GM19043 (cell line): ENCODE measurements at regions not wholly inside any gene's neighbourhood (a gene's known extent, or its start where the extent isn't known, plus 50 kb on each side); places are given as distances from the start of the nearest gene placed in this dataset.
"Not testable (repeated sequence)": the region's sequence is repeated elsewhere in the genome, so short reads cannot be mapped to it uniquely, and the experiment has no call there.

ENCODE experiments used
- ATAC-seq: cut with Tn5 transposase; IDR thresholded peaks from one replicate; pipeline ENCODE4 v1.9.1; 2021; ENCODE audit warnings: low read depth; ENCODE audit not compliant: unreplicated experiment

GRCh38 chr12:89192429-89192828 lies 159.9 kb downstream of the DUSP6 start:
- no peak for ATAC-seq

GRCh38 chr12:89191597-89191996 lies 160.7 kb downstream of the DUSP6 start:
- not testable (repeated sequence) for ATAC-seq

GRCh38 chr12:89189448-89189847 lies 162.9 kb downstream of the DUSP6 start:
- ATAC-seq: no peak

GRCh38 chr12:89187507-89187906 lies 164.8 kb downstream of the DUSP6 start:
- no peak for ATAC-seq

- no peak for ATAC-seq
Measured at GRCh38 chr12:89185889-89186288, 166.4 kb downstream of the DUSP6 start.

- ATAC-seq: no peak
Measured at GRCh38 chr12:89185181-89185580, 167.1 kb downstream of the DUSP6 start.

GRCh38 chr12:89183985-89184435 lies 168.3 kb downstream of the DUSP6 start:
- no peak for ATAC-seq

- ATAC-seq: no peak
Measured at GRCh38 chr12:89181271-89181920, 170.9 kb downstream of the DUSP6 start.

- ATAC-seq: no peak
Measured at GRCh38 chr12:89180496-89180895, 171.8 kb downstream of the DUSP6 start.

- no peak for ATAC-seq
Measured at GRCh38 chr12:89179983-89180382, 172.3 kb downstream of the DUSP6 start.

GRCh38 chr12:89179245-89179644 lies 173.1 kb downstream of the DUSP6 start:
- no peak for ATAC-seq

GRCh38 chr12:89177802-89178395 lies 174.4 kb downstream of the DUSP6 start:
- no peak for ATAC-seq

- ATAC-seq: no peak
Measured at GRCh38 chr12:89176676-89177075, 175.6 kb downstream of the DUSP6 start.

GRCh38 chr12:89173678-89174077 lies 178.6 kb downstream of the DUSP6 start:
- ATAC-seq: no peak

- ATAC-seq: no peak
Measured at GRCh38 chr12:89173096-89173495, 179.2 kb downstream of the DUSP6 start.

GRCh38 chr12:89172224-89172623 lies 180.1 kb downstream of the DUSP6 start:
- no peak for ATAC-seq

GRCh38 chr12:89169321-89169720 lies 183.0 kb downstream of the DUSP6 start:
- ATAC-seq: no peak

- no peak for ATAC-seq
Measured at GRCh38 chr12:89167986-89168385, 184.3 kb downstream of the DUSP6 start.

GRCh38 chr12:89166525-89166934 lies 185.8 kb downstream of the DUSP6 start:
- ATAC-seq: peak; percentile 93

- no peak for ATAC-seq
Measured at GRCh38 chr12:89166121-89166520, 186.2 kb downstream of the DUSP6 start.

- ATAC-seq: no peak
Measured at GRCh38 chr12:89165703-89166102, 186.6 kb downstream of the DUSP6 start.

- ATAC-seq: no peak
Measured at GRCh38 chr12:89163918-89164317, 188.4 kb downstream of the DUSP6 start.
